Common myeloid progenitor, CD34-positive (primary cell): ENCODE measurements at regions not wholly inside any gene's neighbourhood (a gene's known extent, or its start where the extent isn't known, plus 50 kb on each side); places are given as distances from the start of the nearest gene placed in this dataset.

Source experiments
- CTCF ChIA-PET: fragments of 350-600 bp; sonication (Branson Sonifier 250); formaldehyde crosslinking; loops from one replicate; lab custom pipeline; 2021; ENCODE audit warnings: antibody characterized with exemption; lab: Charles Lee
- POLR2A ChIA-PET: fragments of 350-600 bp; sonication (Branson Sonifier 250); formaldehyde crosslinking; loops from one replicate; lab custom pipeline; 2021; ENCODE audit warnings: antibody characterized with exemption; lab: Charles Lee
- DNase-seq, 3 donors: peaks; one replicate each; pipeline versions ENCODE4 v3.0.0 to v3.0.0-alpha.2; 2013
- H3K27ac ChIP-seq, 2 experiments: 1 replicate in 1 of 2; 2 replicates in 1 of 2; pipeline ENCODE4 v1.7.0; 2013; ENCODE audit warnings: inconsistent platforms in 2 of 2, low read length in 2 of 2, mild to moderate bottlenecking in 2 of 2, low read depth in 1 of 2, moderate library complexity in 1 of 2; ENCODE audit not compliant: severe bottlenecking in 2 of 2, insufficient read depth in 1 of 2, poor library complexity in 1 of 2
- H3K27me3 ChIP-seq, 5 experiments: replicated peaks in 2 of 5; 1 replicate in 3 of 5; 2 replicates in 2 of 5; pipeline versions ENCODE4 v1.6.1 to v1.7.0; 2013; ENCODE audit warnings: low read length in 4 of 5, mild to moderate bottlenecking in 2 of 5, moderate library complexity in 2 of 5, inconsistent platforms in 1 of 5; ENCODE audit not compliant: insufficient read depth in 5 of 5, control insufficient read depth in 4 of 5
- H3K36me3 ChIP-seq, 4 experiments: 1 replicate in 2 of 4; 2 replicates in 2 of 4; pipeline versions ENCODE4 v1.6.1 to v1.7.0; 2013; ENCODE audit warnings: low read length in 3 of 4, control low read depth in 1 of 4, mild to moderate bottlenecking in 1 of 4; ENCODE audit not compliant: control insufficient read depth in 4 of 4, insufficient read depth in 4 of 4
- H3K4me1 ChIP-seq, 4 experiments: 1 replicate in 3 of 4; 2 replicates in 1 of 4; pipeline versions ENCODE4 v1.6.1 to v1.7.1; 2013; ENCODE audit warnings: low read length in 3 of 4, mild to moderate bottlenecking in 3 of 4, control low read depth in 1 of 4, inconsistent platforms in 1 of 4, moderate library complexity in 1 of 4; ENCODE audit not compliant: control insufficient read depth in 4 of 4, insufficient read depth in 4 of 4; ENCODE audit errors: control extremely low read depth in 1 of 4
- H3K4me3 ChIP-seq, 7 experiments: 1 replicate in 4 of 7; 2 replicates in 3 of 7; pipeline versions ENCODE4 v1.5.1 to v1.7.0; 2013; ENCODE audit warnings: mild to moderate bottlenecking in 7 of 7, low read length in 6 of 7, moderate library complexity in 6 of 7, inconsistent platforms in 2 of 7, low read depth in 2 of 7, control low read depth in 1 of 7; ENCODE audit not compliant: insufficient read depth in 4 of 7, control insufficient read depth in 1 of 7; ENCODE audit errors: extremely low read depth in 1 of 7
- H3K9me3 ChIP-seq, 5 experiments: 1 replicate in 4 of 5; 2 replicates in 1 of 5; pipeline versions ENCODE4 v1.6.1 to v1.7.1; 2013; ENCODE audit warnings: low read length in 4 of 5, mild to moderate bottlenecking in 2 of 5, inconsistent platforms in 1 of 5, low read depth in 1 of 5, moderate library complexity in 1 of 5; ENCODE audit not compliant: control insufficient read depth in 4 of 5, insufficient read depth in 2 of 5; ENCODE audit errors: control extremely low read depth in 1 of 5
- WGBS: methylation state at CpG from one replicate; pipeline ENCODE4 v1.1.5; 2013; ENCODE audit not compliant: insufficient coverage; 5-methylcytosine and 5-hydroxymethylcytosine counted together

- no peak overlapping the region for H3K4me3 ChIP-seq
- CTCF ChIA-PET = interaction anchor here (1.2 kb wide), 1 partner anchor 100 kb away, joined by 4 read pairs; no protein-coding TSS in a partner anchor
These were observed 69.8 kb upstream of the PCGF5 start for GRCh38 chr10:91150631-91151030.

GRCh38 chr10:91153508-91153907 lies 67.0 kb upstream of the PCGF5 start:
- H3K27me3 ChIP-seq = peaks cover 0 to 1% (median 0%) of the 10 kb centered on the region in 5 experiments
- peaks cover 0 to 6% (median 0%) of the 10 kb centered on the region in 4 experiments for H3K4me1 ChIP-seq
- H3K4me3 ChIP-seq = no peak overlapping the region
- CTCF ChIA-PET = no interaction called here
- 95% methylated on average over 29 of the region's 29 CpGs for WGBS
- no peak overlapping the region for H3K27ac ChIP-seq
- H3K36me3 ChIP-seq = no peaks in the 10 kb centered on the region
- POLR2A ChIA-PET = no interaction called here
- no peak for DNase-seq
- no peaks in the 10 kb centered on the region for H3K9me3 ChIP-seq

More at GRCh38 chr10:91150631-91151030, 69.8 kb upstream of the PCGF5 start:
- Histone ChIP-seq H3K4me1 (no peaks in the 10 kb centered on the region), H3K36me3 (no peaks in the 10 kb centered on the region), H3K9me3 (no peaks in the 10 kb centered on the region), H3K27me3 (peaks cover 0 to 1% (median 0%) of the 10 kb centered on the region in 5 experiments), H3K27ac (no peak overlapping the region)
- DNase-seq = no peak
- POLR2A ChIA-PET = no interaction called here
- WGBS = no CpG with 5 or more reads among the region's 3 CpGs

- CTCF ChIA-PET = no interaction called here
- Histone ChIP-seq H3K9me3 (no peaks in the 10 kb centered on the region), H3K4me1 (peaks cover 0 to 6% (median 0%) of the 10 kb centered on the region in 4 experiments), H3K27me3 (peaks cover 0 to 1% (median 0%) of the 10 kb centered on the region in 5 experiments), H3K36me3 (no peaks in the 10 kb centered on the region), H3K4me3 (no peak overlapping the region), H3K27ac (no peak overlapping the region)
- POLR2A ChIA-PET = interaction anchor here (0.6 kb wide), 1 partner anchor 74 kb away, joined by 3 read pairs; no protein-coding TSS in a partner anchor
- no peak for DNase-seq
- WGBS = 100% methylated on average over 1 of the region's 2 CpGs
These were observed 65.6 kb upstream of the PCGF5 start for GRCh38 chr10:91154842-91155241.

- peaks cover 0 to 6% (median 0%) of the 10 kb centered on the region in 4 experiments for H3K4me1 ChIP-seq
- no peak overlapping the region for H3K27ac ChIP-seq
- H3K9me3 ChIP-seq = no peaks in the 10 kb centered on the region
- no peaks in the 10 kb centered on the region for H3K36me3 ChIP-seq
- 0% methylated on average over 2 of the region's 2 CpGs for WGBS
- H3K27me3 ChIP-seq = peaks cover 0 to 4% (median 0%) of the 10 kb centered on the region in 5 experiments
- ChIA-PET POLR2A (no interaction called here), CTCF (no interaction called here)
- no peak overlapping the region for H3K4me3 ChIP-seq
- DNase-seq = peak in 1 of 3 donors; percentile 4
These were observed 64.3 kb upstream of the PCGF5 start for GRCh38 chr10:91156196-91156595.

GRCh38 chr10:91159254-91159783 lies 61.1 kb upstream of the PCGF5 start:
- ChIA-PET POLR2A (no interaction called here), CTCF (interaction anchor here (0.8 kb wide), 1 partner anchor 52 kb away, joined by 4 read pairs; no protein-coding TSS in a partner anchor)
- Histone ChIP-seq H3K4me1 (peaks cover 0 to 17% (median 15%) of the 10 kb centered on the region in 4 experiments), H3K4me3 (no peak overlapping the region), H3K36me3 (no peaks in the 10 kb centered on the region), H3K27ac (no peak overlapping the region), H3K9me3 (no peaks in the 10 kb centered on the region), H3K27me3 (peaks cover 0 to 2% (median 0%) of the 10 kb centered on the region in 5 experiments)
- DNase-seq = no peak
- WGBS = 100% methylated on average over 1 of the region's 2 CpGs

- peak; percentile 22 to 79 (median 70) for DNase-seq
- peaks cover 0 to 8% (median 0%) of the 10 kb centered on the region in 5 experiments for H3K27me3 ChIP-seq
- peak overlapping the region in 1 of 2 experiments; percentile 83 for H3K27ac ChIP-seq
- no peaks in the 10 kb centered on the region for H3K9me3 ChIP-seq
- 11% methylated on average over 10 of the region's 13 CpGs for WGBS
- peak overlapping the region; percentile 64 to 90 (median 77) for H3K4me3 ChIP-seq
- H3K4me1 ChIP-seq = peaks cover 0 to 17% (median 14%) of the 10 kb centered on the region in 4 experiments
- ChIA-PET CTCF (interaction anchor here (1.0 kb wide), 1 partner anchor 54 kb away, joined by 5 read pairs; no protein-coding TSS in a partner anchor), POLR2A (interaction anchor here (0.6 to 1.8 kb wide), 4 partner anchors 10 to 58 kb away, joined by 3 to 5 read pairs (median 4); partner anchors contain the start of gene PCGF5)
- H3K36me3 ChIP-seq = no peaks in the 10 kb centered on the region
These were observed 58.4 kb upstream of the PCGF5 start for GRCh38 chr10:91162050-91162494.
